ENCODE measurements at regions not wholly inside any gene's neighbourhood (a gene's known extent, or its start where the extent isn't known, plus 50 kb on each side); places are given as distances from the start of the nearest gene placed in this dataset.

DNA sequence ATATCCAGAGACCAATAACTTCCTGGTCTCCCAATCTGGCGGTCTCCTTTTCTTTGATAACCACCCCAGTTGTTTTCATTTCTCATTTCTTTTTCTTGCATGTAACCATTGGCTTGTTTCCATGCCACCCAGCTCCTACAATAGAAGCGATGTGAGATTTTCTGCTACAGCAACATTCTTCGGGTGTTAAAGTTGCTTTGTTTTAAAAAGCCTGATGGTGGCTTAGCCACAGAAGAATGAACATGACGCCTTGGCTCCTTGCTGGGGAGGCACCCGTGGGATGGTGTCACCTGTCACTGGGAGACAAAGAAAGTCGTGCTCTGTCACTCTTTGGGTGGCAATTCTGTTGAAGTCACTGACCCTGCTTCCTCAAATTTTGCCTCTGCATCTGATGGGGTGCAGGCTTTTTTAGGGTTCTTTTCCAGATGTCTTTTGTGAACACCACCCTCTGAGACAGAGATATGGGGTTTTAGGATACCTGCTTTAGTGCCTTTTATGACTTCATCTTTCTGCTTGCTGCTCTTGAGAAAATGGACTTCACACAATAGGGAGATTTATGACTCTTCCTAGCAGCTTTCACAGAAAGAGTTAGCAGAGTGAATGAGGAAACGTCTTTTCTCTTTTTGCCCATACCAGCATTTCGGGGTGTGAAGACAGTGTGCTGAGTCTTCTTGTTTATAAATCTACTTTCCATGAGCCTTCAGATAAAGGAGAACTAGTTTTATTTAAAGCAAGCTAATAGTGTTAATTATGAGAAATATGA is 265.3 kb upstream of the TBX3 start:
- no peak for TF ChIP-seq RAD21 (IDR thresholded peaks at IDR 0.05)
- TF ChIP-seq, protein P1, sequence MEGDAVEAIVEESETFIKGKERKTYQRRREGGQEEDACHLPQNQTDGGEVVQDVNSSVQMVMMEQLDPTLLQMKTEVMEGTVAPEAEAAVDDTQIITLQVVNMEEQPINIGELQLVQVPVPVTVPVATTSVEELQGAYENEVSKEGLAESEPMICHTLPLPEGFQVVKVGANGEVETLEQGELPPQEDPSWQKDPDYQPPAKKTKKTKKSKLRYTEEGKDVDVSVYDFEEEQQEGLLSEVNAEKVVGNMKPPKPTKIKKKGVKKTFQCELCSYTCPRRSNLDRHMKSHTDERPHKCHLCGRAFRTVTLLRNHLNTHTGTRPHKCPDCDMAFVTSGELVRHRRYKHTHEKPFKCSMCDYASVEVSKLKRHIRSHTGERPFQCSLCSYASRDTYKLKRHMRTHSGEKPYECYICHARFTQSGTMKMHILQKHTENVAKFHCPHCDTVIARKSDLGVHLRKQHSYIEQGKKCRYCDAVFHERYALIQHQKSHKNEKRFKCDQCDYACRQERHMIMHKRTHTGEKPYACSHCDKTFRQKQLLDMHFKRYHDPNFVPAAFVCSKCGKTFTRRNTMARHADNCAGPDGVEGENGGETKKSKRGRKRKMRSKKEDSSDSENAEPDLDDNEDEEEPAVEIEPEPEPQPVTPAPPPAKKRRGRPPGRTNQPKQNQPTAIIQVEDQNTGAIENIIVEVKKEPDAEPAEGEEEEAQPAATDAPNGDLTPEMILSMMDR (IDR thresholded peaks at IDR 0.05; ENCODE audit: low read depth, low read length, missing input control), result no peak
- TF ChIP-seq, protein P2, sequence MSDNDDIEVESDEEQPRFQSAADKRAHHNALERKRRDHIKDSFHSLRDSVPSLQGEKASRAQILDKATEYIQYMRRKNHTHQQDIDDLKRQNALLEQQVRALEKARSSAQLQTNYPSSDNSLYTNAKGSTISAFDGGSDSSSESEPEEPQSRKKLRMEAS (IDR thresholded peaks at IDR 0.05), result no peak
- TF ChIP-seq, protein P3, sequence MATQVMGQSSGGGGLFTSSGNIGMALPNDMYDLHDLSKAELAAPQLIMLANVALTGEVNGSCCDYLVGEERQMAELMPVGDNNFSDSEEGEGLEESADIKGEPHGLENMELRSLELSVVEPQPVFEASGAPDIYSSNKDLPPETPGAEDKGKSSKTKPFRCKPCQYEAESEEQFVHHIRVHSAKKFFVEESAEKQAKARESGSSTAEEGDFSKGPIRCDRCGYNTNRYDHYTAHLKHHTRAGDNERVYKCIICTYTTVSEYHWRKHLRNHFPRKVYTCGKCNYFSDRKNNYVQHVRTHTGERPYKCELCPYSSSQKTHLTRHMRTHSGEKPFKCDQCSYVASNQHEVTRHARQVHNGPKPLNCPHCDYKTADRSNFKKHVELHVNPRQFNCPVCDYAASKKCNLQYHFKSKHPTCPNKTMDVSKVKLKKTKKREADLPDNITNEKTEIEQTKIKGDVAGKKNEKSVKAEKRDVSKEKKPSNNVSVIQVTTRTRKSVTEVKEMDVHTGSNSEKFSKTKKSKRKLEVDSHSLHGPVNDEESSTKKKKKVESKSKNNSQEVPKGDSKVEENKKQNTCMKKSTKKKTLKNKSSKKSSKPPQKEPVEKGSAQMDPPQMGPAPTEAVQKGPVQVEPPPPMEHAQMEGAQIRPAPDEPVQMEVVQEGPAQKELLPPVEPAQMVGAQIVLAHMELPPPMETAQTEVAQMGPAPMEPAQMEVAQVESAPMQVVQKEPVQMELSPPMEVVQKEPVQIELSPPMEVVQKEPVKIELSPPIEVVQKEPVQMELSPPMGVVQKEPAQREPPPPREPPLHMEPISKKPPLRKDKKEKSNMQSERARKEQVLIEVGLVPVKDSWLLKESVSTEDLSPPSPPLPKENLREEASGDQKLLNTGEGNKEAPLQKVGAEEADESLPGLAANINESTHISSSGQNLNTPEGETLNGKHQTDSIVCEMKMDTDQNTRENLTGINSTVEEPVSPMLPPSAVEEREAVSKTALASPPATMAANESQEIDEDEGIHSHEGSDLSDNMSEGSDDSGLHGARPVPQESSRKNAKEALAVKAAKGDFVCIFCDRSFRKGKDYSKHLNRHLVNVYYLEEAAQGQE (IDR thresholded peaks at IDR 0.05), result no peak
- TF ChIP-seq HNF4A (conservative IDR thresholded peaks at IDR 0.05), result no peak

Measured in liver (tissue), 3 donors.